ENCODE measurements at regions not wholly inside any gene's neighbourhood (a gene's known extent, or its start where the extent isn't known, plus 50 kb on each side); places are given as distances from the start of the nearest gene placed in this dataset.

- H3K9me3 ChIP-seq (ENCODE audit: control insufficient read depth, low read depth, low read length) = no peaks in the 10 kb centered on the region
- H2AFZ ChIP-seq (ENCODE audit: control insufficient read depth, low read length) = no peak overlapping the region
- H4K20me1 ChIP-seq (ENCODE audit: control insufficient read depth, extremely low read depth, insufficient read depth, low read length) = no peaks in the 10 kb centered on the region
- no peaks in the 10 kb centered on the region for H3K9me1 ChIP-seq (ENCODE audit: control insufficient read depth, extremely low read depth, insufficient read depth, low read length)
- H3K27me3 ChIP-seq (ENCODE audit: control insufficient read depth, extremely low read depth, insufficient read depth, low read length) = no peaks in the 10 kb centered on the region
- no peak overlapping the region for H3K4me2 ChIP-seq (ENCODE audit: control insufficient read depth, extremely low read depth, insufficient read depth, low read depth, low read length)
- no peaks in the 10 kb centered on the region for H3K4me1 ChIP-seq (ENCODE audit: control insufficient read depth, extremely low read depth, insufficient read depth, low read length)
- H3K36me3 ChIP-seq (ENCODE audit: control insufficient read depth in 2 of 2, extremely low read depth in 1 of 2, insufficient read depth in 2 of 2, low read length in 2 of 2) = no peaks in the 10 kb centered on the region
- dilution Hi-C loops (cut with MboI; ENCODE audit: extremely low pct_ligation_motif_present, low sequenced_read_pairs) = no loop called here
- no peak overlapping the region for H3K4me3 ChIP-seq (ENCODE audit: control insufficient read depth in 2 of 3, extremely low read depth in 1 of 3, insufficient read depth in 2 of 3, low read depth in 1 of 3, low read length in 3 of 3)
- no peak for TF ChIP-seq EZH2 (IDR thresholded peaks at IDR 0.05; ENCODE audit: low read length)
- TF ChIP-seq CTCF (optimal IDR thresholded peaks at IDR 0.05 in 1 of 3, IDR thresholded peaks at IDR 0.05 in 1 of 3, conservative IDR thresholded peaks at IDR 0.05 in 1 of 3; ENCODE audit: extremely low read depth in 1 of 3, insufficient read depth in 2 of 3, low read length in 3 of 3) = no peak
- no peak for DNase-seq (ENCODE audit: low read depth, low spot score)
- H3K27ac ChIP-seq (ENCODE audit: control insufficient read depth, insufficient read depth, low read length) = no peak overlapping the region
- no peak overlapping the region for H3K9ac ChIP-seq (ENCODE audit: control insufficient read depth, extremely low read depth, insufficient read depth, low read length)
- no peaks in the 10 kb centered on the region for H3K79me2 ChIP-seq (ENCODE audit: control insufficient read depth, insufficient read depth, low read length)
- FAIRE-seq = no peak
These were observed 1633.4 kb upstream of the LRRTM1 start for GRCh38 chr2:81937944-81938343.

GRCh38 chr2:81903534-81903933 lies 1599.0 kb upstream of the LRRTM1 start:
- FAIRE-seq (no peak), DNase-seq (ENCODE audit: low read depth, low spot score) (no peak)
- H3K9ac ChIP-seq (ENCODE audit: control insufficient read depth, extremely low read depth, insufficient read depth, low read length) = no peak overlapping the region
- no peaks in the 10 kb centered on the region for H3K36me3 ChIP-seq (ENCODE audit: control insufficient read depth in 2 of 2, extremely low read depth in 1 of 2, insufficient read depth in 2 of 2, low read length in 2 of 2)
- no peaks in the 10 kb centered on the region for H4K20me1 ChIP-seq (ENCODE audit: control insufficient read depth, extremely low read depth, insufficient read depth, low read length)
- no peak overlapping the region for H3K4me3 ChIP-seq (ENCODE audit: control insufficient read depth in 2 of 3, extremely low read depth in 1 of 3, insufficient read depth in 2 of 3, low read depth in 1 of 3, low read length in 3 of 3)
- TF ChIP-seq CTCF (optimal IDR thresholded peaks at IDR 0.05 in 1 of 3, IDR thresholded peaks at IDR 0.05 in 1 of 3, conservative IDR thresholded peaks at IDR 0.05 in 1 of 3; ENCODE audit: extremely low read depth in 1 of 3, insufficient read depth in 2 of 3, low read length in 3 of 3) = no peak
- no peak for TF ChIP-seq EZH2 (IDR thresholded peaks at IDR 0.05; ENCODE audit: low read length)
- H3K9me3 ChIP-seq (ENCODE audit: control insufficient read depth, low read depth, low read length) = no peaks in the 10 kb centered on the region
- H3K27ac ChIP-seq (ENCODE audit: control insufficient read depth, insufficient read depth, low read length) = no peak overlapping the region
- no peak overlapping the region for H2AFZ ChIP-seq (ENCODE audit: control insufficient read depth, low read length)
- dilution Hi-C loops (cut with MboI; ENCODE audit: extremely low pct_ligation_motif_present, low sequenced_read_pairs) = no loop called here
- H3K4me1 ChIP-seq (ENCODE audit: control insufficient read depth, extremely low read depth, insufficient read depth, low read length) = no peaks in the 10 kb centered on the region
- H3K27me3 ChIP-seq (ENCODE audit: control insufficient read depth, extremely low read depth, insufficient read depth, low read length) = no peaks in the 10 kb centered on the region
- H3K4me2 ChIP-seq (ENCODE audit: control insufficient read depth, extremely low read depth, insufficient read depth, low read depth, low read length) = no peak overlapping the region
- no peaks in the 10 kb centered on the region for H3K79me2 ChIP-seq (ENCODE audit: control insufficient read depth, insufficient read depth, low read length)
- no peaks in the 10 kb centered on the region for H3K9me1 ChIP-seq (ENCODE audit: control insufficient read depth, extremely low read depth, insufficient read depth, low read length)
